A549 (cell line): ENCODE measurements at regions not wholly inside any gene's neighbourhood (a gene's known extent, or its start where the extent isn't known, plus 50 kb on each side); places are given as distances from the start of the nearest gene placed in this dataset.

ENCODE experiments used
- CEBPB ChIP-seq, 2 experiments: fragments of >200 bp in 1 of 2; sonication (Bioruptor Twin) in 1 of 2; formaldehyde crosslinking in 1 of 2; IDR thresholded peaks; 2 replicates each; pipeline ENCODE4 v1.6.1; 2012 to 2016
- CTCF ChIP-seq: fragments of >200 bp; sonication (Bioruptor Twin); formaldehyde crosslinking; IDR thresholded peaks from 3 replicates; pipeline ENCODE4 v1.5.1; 2016
- EP300 ChIP-seq, 2 experiments: fragments of >200 bp; sonication (Bioruptor Twin); formaldehyde crosslinking; IDR thresholded peaks; 2 replicates in 1 of 2; 3 replicates in 1 of 2; pipeline ENCODE4 v1.6.1; 2016 to 2017
- HDAC2 ChIP-seq: fragments of 200-600 bp; sonication (generic); IDR thresholded peaks from 2 replicates; pipeline ENCODE4 v1.6.1; 2016
- KDM1A ChIP-seq: fragments of 200-600 bp; sonication (generic); IDR thresholded peaks from 2 replicates; pipeline ENCODE4 v1.6.1; 2016; ENCODE audit warnings: low read depth, mild to moderate bottlenecking
- POLR2A ChIP-seq: IDR thresholded peaks from 2 replicates; pipeline ENCODE4 v1.6.1; 2012; ENCODE audit warnings: mild to moderate bottlenecking, low read length
- RFX5 ChIP-seq: fragments of 450-650 bp; IDR thresholded peaks from 2 replicates; pipeline ENCODE4 v1.7.1; 2014; ENCODE audit warnings: antibody characterized with exemption, mild to moderate bottlenecking, moderate library complexity
- SREBF2 ChIP-seq: fragments of 450-650 bp; IDR thresholded peaks from 2 replicates; pipeline ENCODE4 v1.6.1; 2014; ENCODE audit warnings: mild to moderate bottlenecking, moderate library complexity
- USF2 ChIP-seq: fragments of 450-650 bp; IDR thresholded peaks from 2 replicates; pipeline ENCODE4 v1.6.1; 2014; ENCODE audit warnings: antibody characterized with exemption

- TF ChIP-seq SREBF2 (no peak), CTCF (no peak), RFX5 (no peak), USF2 (no peak), KDM1A (no peak), CEBPB (IDR thresholded peaks at IDR 0.05) (no peak), EP300 (IDR thresholded peaks at IDR 0.05) (no peak), POLR2A (no peak), HDAC2 (no peak)
Measured at GRCh38 chr13:34803756-34804155, 138.3 kb upstream of the NBEA start.
